ENCODE measurements at regions not wholly inside any gene's neighbourhood (a gene's known extent, or its start where the extent isn't known, plus 50 kb on each side); places are given as distances from the start of the nearest gene placed in this dataset.

- Histone ChIP-seq H3K27me3 (ENCODE audit: control insufficient read depth in 1 of 2, insufficient read depth in 1 of 2, low read length in 2 of 2) (no peaks in the 10 kb centered on the region), H2AK5ac (ENCODE audit: low read length, severe bottlenecking) (no peak overlapping the region), H2BK12ac (ENCODE audit: low read length in 2 of 2) (no peak overlapping the region), H3K4ac (ENCODE audit: low read depth in 1 of 2, low read length in 2 of 2) (no peak overlapping the region), H3K4me1 (ENCODE audit: control insufficient read depth, insufficient read depth, low read depth, low read length) (no peaks in the 10 kb centered on the region), H2BK120ac (ENCODE audit: low read depth, low read length) (no peak overlapping the region), H3K27ac (ENCODE audit: low read length, poor library complexity, severe bottlenecking) (no peak overlapping the region), H3K14ac (ENCODE audit: low read length in 2 of 2) (no peak overlapping the region), H2BK15ac (ENCODE audit: low read depth, poor library complexity, severe bottlenecking) (no peak overlapping the region), H3K4me3 (ENCODE audit: insufficient read depth in 1 of 2, low read depth in 1 of 2, low read length in 2 of 2) (no peak overlapping the region), H3K79me1 (replicated peaks; ENCODE audit: low read length, poor library complexity, severe bottlenecking) (no peaks in the 10 kb centered on the region), H3K23ac (ENCODE audit: low read length in 2 of 2) (no peak overlapping the region), H2AFZ (ENCODE audit: low read depth, low read length) (no peak overlapping the region), H3K36me3 (ENCODE audit: control insufficient read depth in 1 of 2, insufficient read depth in 2 of 2, low read depth in 1 of 2, low read length in 2 of 2) (no peaks in the 10 kb centered on the region), H3K9me3 (ENCODE audit: control insufficient read depth, low read length) (peaks cover 8% of the 10 kb centered on the region), H2BK5ac (ENCODE audit: low read depth, low read length, poor library complexity, severe bottlenecking) (no peak overlapping the region), H3K4me2 (ENCODE audit: low read length, poor library complexity, severe bottlenecking) (no peak overlapping the region), H4K91ac (ENCODE audit: low read length) (no peak overlapping the region), H3K9ac (ENCODE audit: low read length) (no peak overlapping the region), H3K18ac (ENCODE audit: low read depth in 1 of 2, low read length in 2 of 2) (no peak overlapping the region), H4K8ac (ENCODE audit: low read length) (no peak overlapping the region)
- DNase-seq, result no peak
Observed at GRCh38 chr5:20656262-20656661, 668.3 kb upstream of the CDH18 start.

- Histone ChIP-seq H3K23ac (ENCODE audit: low read length in 2 of 2) (no peak overlapping the region), H3K4me2 (ENCODE audit: low read length, poor library complexity, severe bottlenecking) (no peak overlapping the region), H2AFZ (ENCODE audit: low read depth, low read length) (no peak overlapping the region), H2BK120ac (ENCODE audit: low read depth, low read length) (no peak overlapping the region), H2AK5ac (ENCODE audit: low read length, severe bottlenecking) (no peak overlapping the region), H3K36me3 (ENCODE audit: control insufficient read depth in 1 of 2, insufficient read depth in 2 of 2, low read depth in 1 of 2, low read length in 2 of 2) (no peaks in the 10 kb centered on the region), H2BK12ac (ENCODE audit: low read length in 2 of 2) (no peak overlapping the region), H4K91ac (ENCODE audit: low read length) (no peak overlapping the region), H2BK15ac (ENCODE audit: low read depth, poor library complexity, severe bottlenecking) (no peak overlapping the region), H3K4ac (ENCODE audit: low read depth in 1 of 2, low read length in 2 of 2) (no peak overlapping the region), H4K8ac (ENCODE audit: low read length) (no peak overlapping the region), H3K9ac (ENCODE audit: low read length) (no peak overlapping the region), H2BK5ac (ENCODE audit: low read depth, low read length, poor library complexity, severe bottlenecking) (no peak overlapping the region), H3K27ac (ENCODE audit: low read length, poor library complexity, severe bottlenecking) (no peak overlapping the region), H3K4me1 (ENCODE audit: control insufficient read depth, insufficient read depth, low read depth, low read length) (no peaks in the 10 kb centered on the region), H3K18ac (ENCODE audit: low read depth in 1 of 2, low read length in 2 of 2) (no peak overlapping the region), H3K9me3 (ENCODE audit: control insufficient read depth, low read length) (peaks cover 17% of the 10 kb centered on the region), H3K79me1 (replicated peaks; ENCODE audit: low read length, poor library complexity, severe bottlenecking) (no peaks in the 10 kb centered on the region), H3K27me3 (ENCODE audit: control insufficient read depth in 1 of 2, insufficient read depth in 1 of 2, low read length in 2 of 2) (no peaks in the 10 kb centered on the region), H3K14ac (ENCODE audit: low read length in 2 of 2) (no peak overlapping the region), H3K4me3 (ENCODE audit: insufficient read depth in 1 of 2, low read depth in 1 of 2, low read length in 2 of 2) (no peak overlapping the region)
- WGBS, result 89% methylated on average over 3 of the region's 4 CpGs
- DNase-seq, result no peak
Observed at GRCh38 chr5:20655211-20655610, 667.2 kb upstream of the CDH18 start.

- H3K14ac ChIP-seq (ENCODE audit: low read length in 2 of 2), result no peak overlapping the region
- DNase-seq, result no peak
- no peak overlapping the region for H3K4ac ChIP-seq (ENCODE audit: low read depth in 1 of 2, low read length in 2 of 2)
Observed at GRCh38 chr5:20654746-20655145, 666.7 kb upstream of the CDH18 start.

GRCh38 chr5:20654033-20654432 is 666.0 kb upstream of the CDH18 start:
- Histone ChIP-seq H2BK120ac (ENCODE audit: low read depth, low read length) (no peak overlapping the region), H3K36me3 (ENCODE audit: control insufficient read depth in 1 of 2, insufficient read depth in 2 of 2, low read depth in 1 of 2, low read length in 2 of 2) (no peaks in the 10 kb centered on the region), H3K4ac (ENCODE audit: low read depth in 1 of 2, low read length in 2 of 2) (no peak overlapping the region), H2BK12ac (ENCODE audit: low read length in 2 of 2) (no peak overlapping the region), H2AK5ac (ENCODE audit: low read length, severe bottlenecking) (no peak overlapping the region), H3K18ac (ENCODE audit: low read depth in 1 of 2, low read length in 2 of 2) (no peak overlapping the region), H3K4me3 (ENCODE audit: insufficient read depth in 1 of 2, low read depth in 1 of 2, low read length in 2 of 2) (no peak overlapping the region), H3K23ac (ENCODE audit: low read length in 2 of 2) (no peak overlapping the region), H3K14ac (ENCODE audit: low read length in 2 of 2) (no peak overlapping the region), H3K9ac (ENCODE audit: low read length) (no peak overlapping the region), H4K8ac (ENCODE audit: low read length) (no peak overlapping the region), H3K27me3 (ENCODE audit: control insufficient read depth in 1 of 2, insufficient read depth in 1 of 2, low read length in 2 of 2) (no peaks in the 10 kb centered on the region), H3K4me1 (ENCODE audit: control insufficient read depth, insufficient read depth, low read depth, low read length) (no peaks in the 10 kb centered on the region), H3K27ac (ENCODE audit: low read length, poor library complexity, severe bottlenecking) (no peak overlapping the region), H3K79me1 (replicated peaks; ENCODE audit: low read length, poor library complexity, severe bottlenecking) (no peaks in the 10 kb centered on the region), H2BK5ac (ENCODE audit: low read depth, low read length, poor library complexity, severe bottlenecking) (no peak overlapping the region), H2BK15ac (ENCODE audit: low read depth, poor library complexity, severe bottlenecking) (no peak overlapping the region), H2AFZ (ENCODE audit: low read depth, low read length) (no peak overlapping the region), H3K4me2 (ENCODE audit: low read length, poor library complexity, severe bottlenecking) (no peak overlapping the region), H3K9me3 (ENCODE audit: control insufficient read depth, low read length) (peaks cover 17% of the 10 kb centered on the region), H4K91ac (ENCODE audit: low read length) (no peak overlapping the region)
- no peak for DNase-seq
- WGBS, result no CpG with 5 or more reads among the region's 2 CpGs

More at GRCh38 chr5:20654746-20655145, 666.7 kb upstream of the CDH18 start:
- no peaks in the 10 kb centered on the region for H3K27me3 ChIP-seq (ENCODE audit: control insufficient read depth in 1 of 2, insufficient read depth in 1 of 2, low read length in 2 of 2)
- no peak overlapping the region for H2BK120ac ChIP-seq (ENCODE audit: low read depth, low read length)
- no peaks in the 10 kb centered on the region for H3K4me1 ChIP-seq (ENCODE audit: control insufficient read depth, insufficient read depth, low read depth, low read length)
- H3K4me2 ChIP-seq (ENCODE audit: low read length, poor library complexity, severe bottlenecking), result no peak overlapping the region
- no peak overlapping the region for H2AFZ ChIP-seq (ENCODE audit: low read depth, low read length)
- no peak overlapping the region for H2BK12ac ChIP-seq (ENCODE audit: low read length in 2 of 2)
- H4K91ac ChIP-seq (ENCODE audit: low read length), result no peak overlapping the region
- H3K27ac ChIP-seq (ENCODE audit: low read length, poor library complexity, severe bottlenecking), result no peak overlapping the region
- no peak overlapping the region for H4K8ac ChIP-seq (ENCODE audit: low read length)
- 71% methylated on average over 1 of the region's 2 CpGs for WGBS
- H2BK5ac ChIP-seq (ENCODE audit: low read depth, low read length, poor library complexity, severe bottlenecking), result no peak overlapping the region
- H3K9me3 ChIP-seq (ENCODE audit: control insufficient read depth, low read length), result peaks cover 17% of the 10 kb centered on the region
- no peak overlapping the region for H2BK15ac ChIP-seq (ENCODE audit: low read depth, poor library complexity, severe bottlenecking)
- H3K9ac ChIP-seq (ENCODE audit: low read length), result no peak overlapping the region
- no peaks in the 10 kb centered on the region for H3K36me3 ChIP-seq (ENCODE audit: control insufficient read depth in 1 of 2, insufficient read depth in 2 of 2, low read depth in 1 of 2, low read length in 2 of 2)
- H2AK5ac ChIP-seq (ENCODE audit: low read length, severe bottlenecking), result no peak overlapping the region
- H3K79me1 ChIP-seq (replicated peaks; ENCODE audit: low read length, poor library complexity, severe bottlenecking), result no peaks in the 10 kb centered on the region
- H3K18ac ChIP-seq (ENCODE audit: low read depth in 1 of 2, low read length in 2 of 2), result no peak overlapping the region
- no peak overlapping the region for H3K4me3 ChIP-seq (ENCODE audit: insufficient read depth in 1 of 2, low read depth in 1 of 2, low read length in 2 of 2)
- no peak overlapping the region for H3K23ac ChIP-seq (ENCODE audit: low read length in 2 of 2)
